HCT116 (cell line): ENCODE measurements at regions not wholly inside any gene's neighbourhood (a gene's known extent, or its start where the extent isn't known, plus 50 kb on each side); places are given as distances from the start of the nearest gene placed in this dataset.

Source experiments
- ATAC-seq: fragments of 200-7000 bp; cut with Tn5 transposase; 2 replicates; pipeline ENCODE4 v1.9.1; 2020; ENCODE audit warnings: mild to moderate bottlenecking, moderate library complexity
- BruUV-seq: library from RNA; stranded (reverse); fragments of 400-500 nt; replicated peaks from 2 replicates; lab custom pipeline; 2021; lab: Mats Ljungman, UMichigan
- CTCF ChIA-PET: fragments of 300-600 bp; sonication (Branson Sonifier 250); formaldehyde crosslinking; loops from one replicate; lab custom pipeline; 2021; ENCODE audit warnings: antibody characterized with exemption; lab: Charles Lee
- POLR2A ChIA-PET: fragments of 300-600, 350-600 bp; sonication (Branson Sonifier 250); formaldehyde crosslinking; loops from one replicate; lab custom pipeline; 2021; ENCODE audit warnings: antibody characterized with exemption; lab: Charles Lee
- RAD21 ChIA-PET, 2 experiments: fragments of 300-600 bp; sonication (Branson Sonifier 250); formaldehyde crosslinking; loops; one replicate each; lab custom pipeline; 2023; ENCODE audit warnings: low total read pairs in 2 of 2; ENCODE audit not compliant: uncharacterized antibody in 2 of 2, unreplicated experiment in 2 of 2, low non-redundant PET in 1 of 2; lab: Charles Lee
- DNase-seq: peaks from one replicate; pipeline ENCODE4 v3.0.0-alpha.2; 2010; ENCODE audit warnings: low read depth, low spot score
- H2AFZ ChIP-seq: fragments of 200-600 bp; shearing (Covaris generic), sonication (generic); 2 replicates; pipeline ENCODE4 v1.6.1; 2017; ENCODE audit warnings: low read depth, mixed run types, mixed read lengths, antibody characterized with exemption, low read length; ENCODE audit not compliant: poor library complexity, severe bottlenecking
- H3K27ac ChIP-seq: 2 replicates; pipeline ENCODE4 v1.5.1; 2012; ENCODE audit warnings: low read depth, low read length
- H3K27me3 ChIP-seq: fragments of 200-600 bp; sonication (generic); 2 replicates; pipeline ENCODE4 v1.6.1; 2016; ENCODE audit warnings: mixed run types, low read length, mixed read lengths; ENCODE audit not compliant: insufficient read depth
- H3K36me3 ChIP-seq, 2 experiments: fragments of 200-500 bp in 1 of 2; fragments of 200-600 bp in 1 of 2; sonication (Bioruptor generic) in 1 of 2; sonication (generic) in 1 of 2; 2 replicates each; pipeline versions ENCODE4 v1.5.1 to v1.6.1; 2014 to 2016; ENCODE audit warnings: low read length in 2 of 2, inconsistent platforms in 1 of 2, mixed read lengths in 1 of 2, mixed run types in 1 of 2; ENCODE audit not compliant: insufficient read depth in 2 of 2, control insufficient read depth in 1 of 2
- H3K4me1 ChIP-seq, 2 experiments: fragments of 200-600 bp in 1 of 2; sonication (generic) in 1 of 2; 2 replicates each; pipeline versions ENCODE4 v1.5.1 to v1.6.1; 2012 to 2017; ENCODE audit warnings: low read length in 2 of 2, inconsistent platforms in 1 of 2, mild to moderate bottlenecking in 1 of 2, mixed read lengths in 1 of 2, mixed run types in 1 of 2, moderate library complexity in 1 of 2; ENCODE audit not compliant: insufficient read depth in 2 of 2, control insufficient read depth in 1 of 2
- H3K4me2 ChIP-seq: fragments of 200-600 bp; sonication (generic); 2 replicates; pipeline ENCODE4 v1.6.1; 2017; ENCODE audit warnings: mixed run types, low read length, mixed read lengths
- H3K4me3 ChIP-seq, 2 experiments: fragments of 200-600 bp in 1 of 2; sonication (generic) in 1 of 2; replicated peaks in 1 of 2; 2 replicates each; pipeline ENCODE4 v1.5.1; 2011 to 2016; ENCODE audit warnings: low read length in 2 of 2, control low read depth in 1 of 2, low read depth in 1 of 2, mild to moderate bottlenecking in 1 of 2, mixed read lengths in 1 of 2, mixed run types in 1 of 2
- H3K79me2 ChIP-seq: fragments of 200-600 bp; sonication (generic); 2 replicates; pipeline ENCODE4 v1.6.1; 2017; ENCODE audit warnings: mild to moderate bottlenecking, mixed run types, low read length, moderate library complexity, mixed read lengths; ENCODE audit not compliant: insufficient read depth
- H3K9ac ChIP-seq: fragments of 200-600 bp; sonication (generic); 2 replicates; pipeline ENCODE4 v1.6.1; 2016; ENCODE audit warnings: low read length, mixed read lengths
- H3K9me2 ChIP-seq: fragments of 200-600 bp; sonication (generic), shearing (Covaris generic); 2 replicates; pipeline ENCODE4 v1.6.1; 2017; ENCODE audit warnings: mixed run types, mild to moderate bottlenecking, moderate library complexity; ENCODE audit not compliant: insufficient read depth
- H3K9me3 ChIP-seq, 2 experiments: fragments of 200-500 bp in 1 of 2; fragments of 200-600 bp in 1 of 2; sonication (Bioruptor generic) in 1 of 2; sonication (generic) in 1 of 2; 2 replicates each; pipeline ENCODE4 v1.6.1; 2014 to 2017; ENCODE audit warnings: low read length in 2 of 2, mixed read lengths in 2 of 2, inconsistent platforms in 1 of 2, low read depth in 1 of 2, mild to moderate bottlenecking in 1 of 2, mixed run types in 1 of 2, moderate library complexity in 1 of 2; ENCODE audit not compliant: control insufficient read depth in 1 of 2, insufficient read depth in 1 of 2
- H4K20me1 ChIP-seq: fragments of 200-600 bp; sonication (generic), shearing (Covaris generic); 2 replicates; pipeline ENCODE4 v1.6.1; 2017; ENCODE audit warnings: mixed run types, mild to moderate bottlenecking, moderate library complexity; ENCODE audit not compliant: insufficient read depth
- ATF3 ChIP-seq: IDR thresholded peaks from 2 replicates; pipeline ENCODE4 v1.6.1; 2012
- CBX3 ChIP-seq: IDR thresholded peaks from 2 replicates; pipeline ENCODE4 v1.6.1; 2012; ENCODE audit warnings: low read depth
- CEBPB ChIP-seq: IDR thresholded peaks from 2 replicates; pipeline ENCODE4 v1.6.1; 2012; ENCODE audit warnings: low read depth
- CTCF ChIP-seq, 3 experiments: fragments of 200-600 bp in 1 of 3; sonication (generic) in 1 of 3; IDR thresholded peaks in 2 of 3; conservative IDR thresholded peaks in 1 of 3; 2 replicates each; pipeline ENCODE4 v1.5.1; 2012 to 2017; ENCODE audit warnings: low read depth in 2 of 3, low read length in 2 of 3, antibody characterized with exemption in 1 of 3, borderline replicate concordance in 1 of 3, control low read depth in 1 of 3, mild to moderate bottlenecking in 1 of 3, mixed read lengths in 1 of 3, mixed run types in 1 of 3, moderate library complexity in 1 of 3; ENCODE audit not compliant: insufficient read depth in 1 of 3
- EGR1 ChIP-seq: IDR thresholded peaks from 2 replicates; pipeline ENCODE4 v1.6.1; 2012; ENCODE audit warnings: low read depth
- ELF1 ChIP-seq: IDR thresholded peaks from 2 replicates; pipeline ENCODE4 v1.6.1; 2012; ENCODE audit warnings: low read depth, borderline replicate concordance
- EZH2 ChIP-seq: fragments of 200-600 bp; sonication (generic); IDR thresholded peaks from 2 replicates; pipeline ENCODE4 v1.6.1; 2017; ENCODE audit warnings: antibody characterized with exemption, mixed run types
- EZH2phosphoT487 ChIP-seq: fragments of 200-600 bp; IDR thresholded peaks from 2 replicates; pipeline ENCODE4 v1.6.1; 2018; ENCODE audit warnings: antibody characterized with exemption, borderline replicate concordance
- FOSL1 ChIP-seq: IDR thresholded peaks from 2 replicates; pipeline ENCODE4 v1.6.1; 2012; ENCODE audit warnings: low read depth
- JUND ChIP-seq: IDR thresholded peaks from 2 replicates; pipeline ENCODE4 v1.6.1; 2012
- MAX ChIP-seq: IDR thresholded peaks from 2 replicates; pipeline ENCODE4 v1.6.1; 2012
- POLR2AphosphoS5 ChIP-seq: IDR thresholded peaks from 2 replicates; pipeline ENCODE4 v1.6.1; 2011; ENCODE audit warnings: mild to moderate bottlenecking, low read depth, low read length, moderate library complexity
- RAD21 ChIP-seq: IDR thresholded peaks from 2 replicates; pipeline ENCODE4 v1.6.1; 2012; ENCODE audit warnings: low read depth, mild to moderate bottlenecking
- REST ChIP-seq: IDR thresholded peaks from 2 replicates; pipeline ENCODE4 v1.6.1; 2012; ENCODE audit warnings: low read depth
- SIN3A ChIP-seq: IDR thresholded peaks from 2 replicates; pipeline ENCODE4 v1.6.1; 2012; ENCODE audit warnings: low read depth
- SP1 ChIP-seq: IDR thresholded peaks from 2 replicates; pipeline ENCODE4 v1.6.1; 2012; ENCODE audit warnings: low read depth
- YY1 ChIP-seq: IDR thresholded peaks from 2 replicates; pipeline ENCODE4 v1.6.1; 2011; ENCODE audit warnings: low read length, low read depth, moderate library complexity, mild to moderate bottlenecking; ENCODE audit not compliant: insufficient replicate concordance; ENCODE audit errors: extremely low read depth
- ZFX ChIP-seq: fragments of 450-650 bp; IDR thresholded peaks from 2 replicates; pipeline ENCODE4 v1.6.1; 2017
- ZNF274 ChIP-seq: fragments of 200-500 bp; sonication (Bioruptor generic); IDR thresholded peaks from 2 replicates; pipeline ENCODE4 v1.6.1; 2014; ENCODE audit warnings: mild to moderate bottlenecking, low read depth, low read length, inconsistent platforms
- intact Hi-C: fragments of 100-400 bp; cut with micrococcal nuclease; formaldehyde crosslinking; loops from 2 replicates; pipeline ENCODE4 v1.10.0; 2022

GRCh38 chr2:64225491-64225890 lies 81.3 kb upstream of the PELI1 start:
- H3K9ac ChIP-seq = no peak overlapping the region
- H3K79me2 ChIP-seq = no peaks in the 10 kb centered on the region
- TF ChIP-seq CBX3 = no peak
- TF ChIP-seq EZH2 = no peak
- TF ChIP-seq FOSL1 = no peak
- no peak for TF ChIP-seq REST
- TF ChIP-seq MAX = no peak
- no peak for TF ChIP-seq YY1
- no peak for TF ChIP-seq ZFX
- TF ChIP-seq ELF1 = no peak
- TF ChIP-seq EGR1 = no peak
- TF ChIP-seq CTCF (IDR thresholded peaks at IDR 0.05 in 2 of 3, conservative IDR thresholded peaks at IDR 0.05 in 1 of 3; ENCODE audit: borderline replicate concordance in 1 of 3, insufficient read depth in 1 of 3, low read depth in 2 of 3, low read length in 2 of 3) = no peak
- TF ChIP-seq ZNF274 = no peak
- no peak for TF ChIP-seq JUND
- TF ChIP-seq ATF3 = no peak
- TF ChIP-seq SP1 = no peak
- TF ChIP-seq SIN3A = no peak
- no peak for TF ChIP-seq EZH2phosphoT487
- no peak for TF ChIP-seq RAD21
- no peak for TF ChIP-seq POLR2AphosphoS5
- TF ChIP-seq CEBPB = no peak
- H3K4me2 ChIP-seq = no peak overlapping the region
- ChIA-PET RAD21 (no interaction called here), POLR2A (no interaction called here), CTCF (no interaction called here)
- H3K4me1 ChIP-seq = peaks cover 3 to 10% of the 10 kb centered on the region in 2 experiments
- H3K4me3 ChIP-seq = no peak overlapping the region
- no TSS peak for BruUV-seq
- intact Hi-C loops = no loop called here
- ATAC-seq = no peak
- no peak overlapping the region for H2AFZ ChIP-seq
- H3K9me2 ChIP-seq = no peaks in the 10 kb centered on the region
- no peaks in the 10 kb centered on the region for H3K36me3 ChIP-seq
- DNase-seq = no peak
- H3K27me3 ChIP-seq = no peaks in the 10 kb centered on the region
- no peaks in the 10 kb centered on the region for H4K20me1 ChIP-seq
- H3K27ac ChIP-seq = no peak overlapping the region
- no peaks in the 10 kb centered on the region for H3K9me3 ChIP-seq
